DOHH2 (cell line): ENCODE measurements at regions not wholly inside any gene's neighbourhood (a gene's known extent, or its start where the extent isn't known, plus 50 kb on each side); places are given as distances from the start of the nearest gene placed in this dataset.
"Not testable (repeated sequence)": the region's sequence is repeated elsewhere in the genome, so short reads cannot be mapped to it uniquely, and the experiment has no call there.

ENCODE experiments used
- CTCF ChIP-seq: fragments of 200-600 bp; sonication (generic); IDR thresholded peaks from one replicate; pipeline ENCODE4 v1.5.1; 2014; ENCODE audit warnings: antibody characterized with exemption, mild to moderate bottlenecking, low read depth, low read length; ENCODE audit not compliant: poor library complexity, severe bottlenecking
- EZH2phosphoT487 ChIP-seq: fragments of 200-600 bp; sonication (generic); IDR thresholded peaks from 2 replicates; pipeline ENCODE4 v1.6.1; 2017; ENCODE audit warnings: borderline replicate concordance, mild to moderate bottlenecking, antibody characterized with exemption, low read length, moderate library complexity, mixed read lengths

DNA sequence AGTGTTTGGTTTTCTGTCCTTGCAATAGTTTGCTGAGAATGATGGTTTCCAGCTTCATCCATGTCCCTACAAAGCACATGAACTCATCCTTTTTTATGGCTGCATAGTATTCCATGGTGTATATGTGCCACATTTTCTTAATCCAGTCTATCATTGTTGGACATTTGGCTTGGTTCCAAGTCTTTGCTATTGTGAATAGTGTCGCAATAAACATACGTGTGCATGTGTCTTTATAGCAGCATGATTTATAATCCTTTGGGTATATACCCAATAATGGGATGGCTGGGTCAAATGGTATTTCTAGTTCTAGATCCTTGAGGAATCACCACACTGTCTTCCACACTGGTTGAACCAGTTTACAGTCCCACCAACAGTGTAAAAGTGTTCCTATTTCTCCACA lies 269.8 kb upstream of the DCN start:
- TF ChIP-seq CTCF, EZH2phosphoT487: not testable (repeated sequence)
